GM18508 (cell line): ENCODE measurements at regions not wholly inside any gene's neighbourhood (a gene's known extent, or its start where the extent isn't known, plus 50 kb on each side); places are given as distances from the start of the nearest gene placed in this dataset.

Experiments
- ATAC-seq: cut with Tn5 transposase; IDR thresholded peaks from one replicate; pipeline ENCODE4 v1.9.1; 2021; ENCODE audit warnings: moderate number of reproducible peaks; ENCODE audit not compliant: insufficient read depth, unreplicated experiment

DNA sequence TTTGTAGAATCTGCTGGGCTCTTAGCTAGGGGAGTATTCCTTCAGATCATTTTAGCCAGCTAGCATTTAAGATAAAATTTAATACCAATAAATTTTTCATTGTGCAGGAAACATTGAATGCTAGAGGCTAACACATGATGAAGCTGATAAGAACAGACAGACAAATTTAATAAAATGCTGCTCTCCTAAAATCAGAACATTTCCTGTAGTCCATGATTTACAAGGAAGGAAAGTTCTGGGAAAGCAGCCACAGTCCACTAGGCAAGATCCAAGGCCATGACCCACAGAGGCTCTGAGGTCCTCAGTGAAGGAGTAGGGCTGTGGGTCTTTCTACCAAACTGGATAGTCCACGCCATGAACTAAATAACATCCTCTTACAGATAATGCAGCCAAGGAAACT is 253.0 kb downstream of the ICE1 start:
- no peak for ATAC-seq

DNA sequence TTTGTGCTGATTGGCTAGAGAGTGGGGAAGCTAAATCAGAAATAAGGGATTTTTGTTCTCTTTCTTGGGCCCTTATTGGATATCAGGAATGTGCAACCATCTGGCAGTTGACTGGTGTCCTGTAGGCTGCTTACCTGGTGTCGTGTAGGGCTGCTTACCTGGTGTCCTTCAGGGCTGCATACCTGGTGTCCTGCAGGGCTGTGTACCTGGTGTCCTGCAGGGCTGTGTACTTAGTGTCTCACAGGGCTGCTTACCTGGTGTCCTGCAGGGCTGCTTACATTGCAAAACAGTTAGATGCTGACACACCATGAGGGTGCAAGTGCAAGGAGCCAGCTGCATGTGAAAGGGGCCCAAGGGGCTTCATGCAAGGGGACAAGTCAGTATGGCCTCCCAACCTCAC is 249.3 kb downstream of the ICE1 start:
- no peak for ATAC-seq

DNA sequence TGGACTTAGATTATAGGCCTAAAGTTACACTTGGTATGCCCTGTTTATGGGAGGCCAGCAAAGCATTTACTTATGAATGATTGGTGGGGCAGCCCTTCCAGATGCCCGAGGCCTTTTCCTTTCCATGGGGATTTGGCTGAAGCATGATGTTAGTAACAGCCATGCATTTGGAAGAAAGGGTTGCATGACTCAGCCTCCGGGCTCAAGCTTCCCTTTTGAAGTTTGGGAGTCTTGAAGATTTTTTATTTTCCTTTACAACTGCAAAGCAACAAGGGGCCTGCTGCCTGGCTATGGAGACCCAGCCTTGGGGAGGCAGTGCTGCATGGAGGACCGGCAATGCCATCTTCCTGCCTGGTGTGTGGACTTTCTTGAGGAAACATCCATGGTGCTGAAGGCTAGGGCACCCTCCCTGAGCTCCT is 244.7 kb downstream of the ICE1 start:
- ATAC-seq, result no peak

DNA sequence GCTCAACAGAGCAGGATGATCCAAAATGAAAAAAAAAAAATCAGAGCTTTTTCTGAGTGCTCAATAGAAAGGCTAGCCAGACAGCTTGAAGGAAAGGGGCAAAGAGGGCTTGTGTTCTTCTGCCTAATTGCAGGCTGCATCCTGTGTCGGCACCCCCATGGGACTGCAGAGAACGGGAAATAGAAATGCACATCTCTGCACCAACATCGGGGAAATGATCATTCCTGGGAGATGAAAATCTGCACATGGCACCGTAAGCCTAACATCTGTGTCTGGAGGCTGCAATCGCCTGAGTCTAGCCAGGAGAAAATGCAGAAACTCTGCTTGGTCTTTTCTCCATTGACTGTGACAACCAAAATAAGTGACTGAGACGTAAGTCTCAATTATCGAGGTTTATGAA is 243.9 kb downstream of the ICE1 start:
- ATAC-seq, result no peak

DNA sequence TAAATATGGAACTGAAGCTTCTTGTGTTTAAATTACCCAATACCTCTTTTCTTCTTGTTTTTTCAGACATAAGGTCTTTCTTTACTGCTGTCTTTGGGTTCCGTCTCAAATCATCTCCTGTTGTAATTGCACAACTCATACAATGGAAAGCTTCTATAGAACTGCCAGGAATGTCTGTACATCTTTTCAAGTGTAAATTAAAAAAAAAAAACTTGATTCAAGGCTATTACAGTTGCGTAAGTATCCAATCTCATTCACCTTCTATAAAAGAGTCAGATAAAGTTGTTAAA is 243.5 kb downstream of the ICE1 start:
- ATAC-seq, result no peak

- no peak for ATAC-seq
Measured at GRCh38 chr5:5665225-5666075, 243.0 kb downstream of the ICE1 start.

- ATAC-seq, result no peak
Measured at GRCh38 chr5:5658889-5659465, 236.5 kb downstream of the ICE1 start.

DNA sequence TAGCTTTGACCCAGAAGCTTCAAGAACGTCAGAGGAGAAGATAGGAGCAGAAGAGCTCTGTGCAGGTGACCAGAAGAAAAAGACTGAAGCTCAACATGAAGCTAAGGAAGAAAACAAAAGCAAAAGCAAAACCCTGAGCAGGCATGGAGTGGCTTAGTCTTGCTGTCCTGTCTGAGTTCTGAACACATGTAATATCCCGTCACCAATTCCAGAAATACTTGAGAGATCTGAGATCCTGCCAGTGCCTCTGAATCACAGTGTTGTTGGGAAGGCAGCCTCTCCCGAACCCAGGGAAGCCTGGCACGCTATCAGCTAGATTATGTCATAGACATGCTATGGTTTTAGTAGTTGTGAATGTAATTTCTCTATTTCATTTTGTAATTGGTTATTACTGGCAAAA is 235.7 kb downstream of the ICE1 start:
- no peak for ATAC-seq

GRCh38 chr5:5652181-5652580 is 229.7 kb downstream of the ICE1 start:
- no peak for ATAC-seq

GRCh38 chr5:5650949-5651348 is 228.5 kb downstream of the ICE1 start:
- no peak for ATAC-seq

- ATAC-seq, result no peak
Measured at GRCh38 chr5:5650242-5650641, 227.8 kb downstream of the ICE1 start.

DNA sequence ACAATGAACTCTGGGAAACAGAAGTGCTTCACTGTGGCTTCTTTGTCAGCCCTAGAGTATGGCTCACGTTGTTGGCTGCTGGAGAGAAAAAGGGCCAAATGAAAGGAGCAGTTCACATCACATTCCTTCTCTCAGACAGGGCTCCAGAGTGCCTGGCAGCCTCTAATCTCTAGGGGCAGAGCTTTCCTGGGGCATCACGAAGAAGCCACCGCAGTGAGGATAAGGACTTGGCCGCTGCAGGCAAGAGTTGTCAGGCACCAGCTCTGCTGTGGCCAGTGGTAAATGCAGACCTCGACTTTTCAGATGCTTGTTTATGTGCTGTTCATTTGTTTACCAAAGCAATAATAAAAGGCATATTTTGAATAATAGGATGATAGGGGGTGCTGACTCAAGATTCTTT is 227.2 kb downstream of the ICE1 start:
- ATAC-seq, result no peak

GRCh38 chr5:5648694-5649093 is 226.2 kb downstream of the ICE1 start:
- no peak for ATAC-seq

- no peak for ATAC-seq
Measured at GRCh38 chr5:5645891-5646290, 223.4 kb downstream of the ICE1 start.

DNA sequence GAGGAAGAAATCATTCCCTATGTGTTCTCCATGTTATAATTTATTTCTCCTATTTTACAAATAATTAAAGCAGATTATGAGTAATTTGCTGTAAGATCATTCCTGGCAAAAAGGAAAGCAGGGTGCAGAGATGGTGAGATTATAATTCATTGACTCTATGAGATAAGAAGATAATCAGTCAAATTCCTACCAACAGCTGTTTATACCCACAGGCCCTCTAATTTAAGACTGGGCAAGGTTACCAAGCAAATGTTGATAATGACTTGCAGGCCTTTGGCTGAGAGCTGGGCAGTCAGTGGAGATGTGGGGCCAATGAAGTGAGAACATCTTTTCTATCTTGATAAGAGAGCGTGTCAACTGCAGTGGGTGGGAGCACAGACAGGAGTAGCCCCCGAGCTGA is 222.7 kb downstream of the ICE1 start:
- no peak for ATAC-seq

- ATAC-seq, result no peak
Measured at GRCh38 chr5:5644249-5644648, 221.8 kb downstream of the ICE1 start.

DNA sequence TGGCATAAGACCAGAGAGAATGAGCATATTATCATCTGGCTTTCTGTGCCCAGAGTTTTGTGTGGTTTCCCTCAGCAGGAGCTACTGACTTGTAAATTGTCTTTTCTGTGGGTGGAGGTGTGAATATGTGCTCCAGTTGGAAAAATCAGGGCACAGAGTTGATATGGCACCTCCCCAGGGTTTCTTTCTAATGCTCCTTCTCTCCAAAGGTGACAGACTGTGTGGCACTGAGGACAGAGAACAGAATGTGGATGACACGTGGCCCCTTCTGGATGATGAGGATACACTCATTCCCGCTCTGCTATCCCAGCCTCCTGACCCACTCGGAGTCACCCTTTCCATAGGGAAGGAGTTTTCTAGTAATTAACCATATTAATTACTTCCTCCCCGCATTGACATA is 221.0 kb downstream of the ICE1 start:
- ATAC-seq, result no peak

DNA sequence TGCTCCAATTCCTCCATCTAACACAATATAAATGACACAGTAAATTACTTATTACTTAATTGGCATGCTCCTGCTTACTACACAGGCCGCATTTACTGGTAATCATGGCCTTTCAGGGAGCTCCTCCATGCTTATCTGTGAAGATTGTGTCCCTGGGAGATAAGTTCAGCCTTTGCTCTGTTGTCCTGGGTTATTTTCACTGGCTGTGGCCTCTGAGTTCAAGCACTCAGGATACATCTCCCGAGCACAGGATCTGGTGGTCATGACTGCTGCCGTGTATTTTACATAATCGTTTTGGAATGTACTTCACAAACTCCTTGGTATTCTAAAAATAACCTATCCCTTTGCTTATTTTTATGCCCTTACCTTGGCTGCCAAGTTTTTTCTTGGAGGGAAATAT is 215.7 kb downstream of the ICE1 start:
- no peak for ATAC-seq

- ATAC-seq, result no peak
Measured at GRCh38 chr5:5637173-5637572, 214.7 kb downstream of the ICE1 start.

- ATAC-seq, result no peak
Measured at GRCh38 chr5:5634817-5635216, 212.3 kb downstream of the ICE1 start.

GRCh38 chr5:5633579-5633978 is 211.1 kb downstream of the ICE1 start:
- no peak for ATAC-seq

- ATAC-seq, result no peak
Measured at GRCh38 chr5:5632678-5633077, 210.2 kb downstream of the ICE1 start.
